GM23338 (cell line): ENCODE measurements at regions not wholly inside any gene's neighbourhood (a gene's known extent, or its start where the extent isn't known, plus 50 kb on each side); places are given as distances from the start of the nearest gene placed in this dataset.
"Not testable (repeated sequence)": the region's sequence is repeated elsewhere in the genome, so short reads cannot be mapped to it uniquely, and the experiment has no call there.

Experiments
- ATAC-seq: fragments of 200-7000 bp; cut with Tn5 transposase; 3 replicates; pipeline ENCODE4 v1.9.1; 2020
- DNase-seq: peaks from one replicate; pipeline ENCODE4 v3.0.0-alpha.2; 2015; ENCODE audit warnings: low spot score
- H2AFZ ChIP-seq: fragments of 200-600 bp; sonication (generic); 2 replicates; pipeline ENCODE4 v1.8.0; 2016; ENCODE audit warnings: antibody characterized with exemption, mild to moderate bottlenecking, moderate library complexity
- H3F3A ChIP-seq: fragments of 200-600 bp; sonication (generic); replicated peaks from 2 replicates; pipeline ENCODE4 v1.8.0; 2017; ENCODE audit warnings: antibody characterized with exemption, mixed run types, low read depth
- H3K27ac ChIP-seq: fragments of 200-600 bp; sonication (generic); 2 replicates; pipeline ENCODE4 v1.6.1; 2016; ENCODE audit warnings: low read depth
- H3K27me3 ChIP-seq: fragments of 200-600 bp; sonication (generic); 2 replicates; pipeline ENCODE4 v1.8.0; 2016; ENCODE audit warnings: mild to moderate bottlenecking, mixed run types, moderate library complexity; ENCODE audit not compliant: insufficient read depth
- H3K36me3 ChIP-seq: fragments of 200-600 bp; sonication (generic); 2 replicates; pipeline ENCODE4 v1.8.0; 2016; ENCODE audit warnings: mild to moderate bottlenecking; ENCODE audit not compliant: insufficient read depth
- H3K4me1 ChIP-seq: fragments of 200-600 bp; sonication (generic); 2 replicates; pipeline ENCODE4 v1.8.0; 2016; ENCODE audit warnings: mild to moderate bottlenecking, moderate library complexity; ENCODE audit not compliant: insufficient read depth
- H3K4me2 ChIP-seq: fragments of 200-600 bp; sonication (generic); 2 replicates; pipeline ENCODE4 v1.7.1; 2017; ENCODE audit warnings: mixed run types
- H3K4me3 ChIP-seq: fragments of 200-600 bp; sonication (generic); 2 replicates; pipeline ENCODE4 v1.6.1; 2016; ENCODE audit warnings: mixed run types
- H3K79me2 ChIP-seq: fragments of 200-600 bp; sonication (generic); replicated peaks from 2 replicates; pipeline ENCODE4 v1.8.0; 2017; ENCODE audit warnings: mild to moderate bottlenecking; ENCODE audit not compliant: insufficient read depth
- H3K9me2 ChIP-seq: fragments of 200-600 bp; sonication (generic); 2 replicates; pipeline ENCODE4 v1.8.0; 2017; ENCODE audit not compliant: insufficient read depth
- H4K20me1 ChIP-seq: fragments of 200-600 bp; sonication (generic); replicated peaks from 2 replicates; pipeline ENCODE4 v1.8.0; 2017; ENCODE audit warnings: mild to moderate bottlenecking; ENCODE audit not compliant: insufficient read depth
- H3K27ac Mint-ChIP-seq: 2 replicates; pipeline ENCODE4 v1.8.0; 2020; ENCODE audit warnings: inconsistent platforms, mild to moderate bottlenecking, moderate library complexity, mixed read lengths
- H3K27me3 Mint-ChIP-seq: 3 replicates; pipeline ENCODE4 v1.8.0; 2022; ENCODE audit warnings: low read depth, mild to moderate bottlenecking, moderate library complexity, mixed read lengths, inconsistent platforms; ENCODE audit not compliant: insufficient read depth, poor library complexity
- H3K36me3 Mint-ChIP-seq: 3 replicates; pipeline ENCODE4 v1.8.0; 2021; ENCODE audit warnings: low read depth, mild to moderate bottlenecking, inconsistent platforms, moderate library complexity, mixed read lengths
- H3K4me1 Mint-ChIP-seq: 3 replicates; pipeline ENCODE4 v1.8.0; 2020; ENCODE audit warnings: mild to moderate bottlenecking, inconsistent platforms, mixed read lengths
- H3K4me3 Mint-ChIP-seq: 3 replicates; pipeline ENCODE4 v1.8.0; 2021; ENCODE audit warnings: moderate library complexity, mild to moderate bottlenecking, inconsistent platforms, mixed read lengths
- H3K9me3 Mint-ChIP-seq: 3 replicates; pipeline ENCODE4 v1.8.0; 2020; ENCODE audit warnings: moderate library complexity, mild to moderate bottlenecking, inconsistent platforms, mixed read lengths
- TF ChIP-seq, protein P1 (sequence below), 2 experiments: fragments of 200-600 bp in 1 of 2; sonication (generic) in 1 of 2; conservative IDR thresholded peaks; 2 replicates each; pipeline versions ENCODE4 v1.5.1 to v1.6.1; 2016 to 2017; ENCODE audit warnings: antibody characterized with exemption in 2 of 2, low read depth in 2 of 2, mild to moderate bottlenecking in 2 of 2, moderate library complexity in 1 of 2
- TF ChIP-seq, protein P2 (sequence below): IDR thresholded peaks from 2 replicates; pipeline ENCODE4 v1.6.1; 2016; ENCODE audit warnings: antibody characterized with exemption

DNA sequence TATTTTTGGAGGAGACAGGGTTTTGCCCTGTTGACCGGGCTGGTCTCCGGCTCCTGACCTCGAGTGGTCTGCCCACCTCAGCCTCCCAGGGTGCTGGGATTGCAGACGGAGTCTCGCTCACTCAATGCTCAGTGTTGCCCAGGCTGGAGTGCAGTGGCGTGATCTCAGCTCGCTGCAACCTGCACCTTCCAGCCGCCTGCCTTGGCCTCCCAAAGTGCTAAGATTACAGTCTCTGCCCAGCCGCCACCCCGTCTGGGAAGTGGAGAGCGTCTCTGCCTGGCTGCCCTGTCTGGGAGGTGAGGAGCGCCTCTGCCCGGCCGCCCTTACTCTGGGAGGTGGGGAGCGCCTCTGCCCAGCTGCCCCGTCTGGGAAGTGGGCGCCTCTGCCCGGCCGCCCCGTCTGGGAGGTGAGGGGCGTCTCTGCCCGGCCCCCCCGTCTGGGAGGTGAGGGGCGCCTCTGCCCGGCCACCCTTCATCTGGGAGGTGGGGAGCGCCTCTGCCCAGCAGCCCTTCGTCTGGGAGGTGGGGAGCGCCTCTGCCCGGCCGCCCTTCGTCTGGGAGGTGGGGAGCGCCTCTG, 249.8 kb upstream of the USP15 start:
- not testable (repeated sequence) for H3K36me3 Mint-ChIP-seq, DNase-seq, H3K27me3 Mint-ChIP-seq, H3K27ac Mint-ChIP-seq, H3K4me1 Mint-ChIP-seq, H2AFZ ChIP-seq, H3K36me3 ChIP-seq, H3K4me1 ChIP-seq, H3K4me2 ChIP-seq, H3K27ac ChIP-seq, H3K9me2 ChIP-seq, H3K79me2 ChIP-seq, H3K27me3 ChIP-seq, H4K20me1 ChIP-seq, H3F3A ChIP-seq, H3K4me3 ChIP-seq, ATAC-seq, H3K4me3 Mint-ChIP-seq
- peaks cover 11% of the 10 kb centered on the region; the same call in 2 of the 3 replicates for H3K9me3 Mint-ChIP-seq

DNA sequence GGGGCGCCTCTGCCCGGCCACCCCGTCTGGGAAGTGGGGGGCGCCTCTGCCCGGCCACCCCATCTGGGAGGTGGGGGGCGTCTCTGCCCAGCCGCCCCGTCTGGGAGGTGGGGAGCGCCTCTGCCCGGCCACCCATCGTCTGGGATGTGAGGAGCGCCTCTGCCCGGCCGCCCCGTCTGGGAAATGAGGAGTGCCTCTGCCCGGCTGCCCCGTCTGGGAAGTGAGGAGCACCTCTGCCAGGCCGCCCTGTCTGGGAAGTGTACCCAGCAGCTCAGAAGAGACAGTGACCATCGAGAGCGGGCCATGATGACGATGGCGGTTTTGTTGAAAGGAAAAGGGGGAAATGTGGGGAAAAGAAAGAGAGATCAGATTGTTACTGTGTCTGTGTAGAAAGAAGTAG, 249.2 kb upstream of the USP15 start:
- H3F3A ChIP-seq, H3K4me3 Mint-ChIP-seq, H4K20me1 ChIP-seq, H3K27ac ChIP-seq, H3K27ac Mint-ChIP-seq, H2AFZ ChIP-seq, H3K4me1 Mint-ChIP-seq, H3K27me3 ChIP-seq, H3K4me2 ChIP-seq, ATAC-seq, H3K36me3 ChIP-seq, H3K4me3 ChIP-seq, H3K36me3 Mint-ChIP-seq, DNase-seq, H3K27me3 Mint-ChIP-seq, H3K9me2 ChIP-seq, H3K79me2 ChIP-seq, H3K4me1 ChIP-seq: not testable (repeated sequence)
- H3K9me3 Mint-ChIP-seq: peaks cover 11% of the 10 kb centered on the region; the same call in 2 of the 3 replicates

DNA sequence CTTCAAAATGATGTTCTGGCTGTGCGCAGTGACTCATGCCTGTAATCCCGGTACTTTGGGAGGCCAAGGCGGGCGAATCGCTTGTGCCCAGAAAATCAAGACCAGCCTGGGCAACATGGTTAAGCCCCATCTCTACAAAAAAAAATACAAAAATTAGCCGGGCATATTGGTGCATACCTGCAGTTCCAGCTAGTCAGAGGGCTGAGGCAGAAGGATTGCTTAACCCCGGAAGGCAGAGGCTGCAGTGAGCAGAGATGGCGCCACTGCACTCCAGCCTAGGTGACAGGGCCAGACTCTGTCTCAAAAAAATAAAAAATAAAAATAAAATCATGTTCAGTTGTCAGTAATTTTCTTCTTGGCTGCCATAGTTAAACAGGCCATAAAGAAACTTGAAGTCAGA, 245.9 kb upstream of the USP15 start:
- ATAC-seq: no peak; the same call in 2 of the 3 replicates
- H3K9me3 Mint-ChIP-seq: peaks cover 11% of the 10 kb centered on the region; the same call in 2 of the 3 replicates
- H2AFZ ChIP-seq: no peak overlapping the region
- TF ChIP-seq, protein P1, sequence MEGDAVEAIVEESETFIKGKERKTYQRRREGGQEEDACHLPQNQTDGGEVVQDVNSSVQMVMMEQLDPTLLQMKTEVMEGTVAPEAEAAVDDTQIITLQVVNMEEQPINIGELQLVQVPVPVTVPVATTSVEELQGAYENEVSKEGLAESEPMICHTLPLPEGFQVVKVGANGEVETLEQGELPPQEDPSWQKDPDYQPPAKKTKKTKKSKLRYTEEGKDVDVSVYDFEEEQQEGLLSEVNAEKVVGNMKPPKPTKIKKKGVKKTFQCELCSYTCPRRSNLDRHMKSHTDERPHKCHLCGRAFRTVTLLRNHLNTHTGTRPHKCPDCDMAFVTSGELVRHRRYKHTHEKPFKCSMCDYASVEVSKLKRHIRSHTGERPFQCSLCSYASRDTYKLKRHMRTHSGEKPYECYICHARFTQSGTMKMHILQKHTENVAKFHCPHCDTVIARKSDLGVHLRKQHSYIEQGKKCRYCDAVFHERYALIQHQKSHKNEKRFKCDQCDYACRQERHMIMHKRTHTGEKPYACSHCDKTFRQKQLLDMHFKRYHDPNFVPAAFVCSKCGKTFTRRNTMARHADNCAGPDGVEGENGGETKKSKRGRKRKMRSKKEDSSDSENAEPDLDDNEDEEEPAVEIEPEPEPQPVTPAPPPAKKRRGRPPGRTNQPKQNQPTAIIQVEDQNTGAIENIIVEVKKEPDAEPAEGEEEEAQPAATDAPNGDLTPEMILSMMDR (conservative IDR thresholded peaks at IDR 0.05; ENCODE audit: low read depth in 2 of 2): peak; percentile 25 to 41
- TF ChIP-seq, protein P2, sequence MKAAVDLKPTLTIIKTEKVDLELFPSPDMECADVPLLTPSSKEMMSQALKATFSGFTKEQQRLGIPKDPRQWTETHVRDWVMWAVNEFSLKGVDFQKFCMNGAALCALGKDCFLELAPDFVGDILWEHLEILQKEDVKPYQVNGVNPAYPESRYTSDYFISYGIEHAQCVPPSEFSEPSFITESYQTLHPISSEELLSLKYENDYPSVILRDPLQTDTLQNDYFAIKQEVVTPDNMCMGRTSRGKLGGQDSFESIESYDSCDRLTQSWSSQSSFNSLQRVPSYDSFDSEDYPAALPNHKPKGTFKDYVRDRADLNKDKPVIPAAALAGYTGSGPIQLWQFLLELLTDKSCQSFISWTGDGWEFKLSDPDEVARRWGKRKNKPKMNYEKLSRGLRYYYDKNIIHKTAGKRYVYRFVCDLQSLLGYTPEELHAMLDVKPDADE: no peak
- H3K27ac Mint-ChIP-seq: no peak overlapping the region
- no peak overlapping the region for H3K4me2 ChIP-seq
- H3K36me3 ChIP-seq: no peaks in the 10 kb centered on the region
- DNase-seq: peak; percentile 13
- H3K27ac ChIP-seq: no peak overlapping the region
- H4K20me1 ChIP-seq: no peaks in the 10 kb centered on the region
- H3K4me3 Mint-ChIP-seq: no peak overlapping the region
- no peaks in the 10 kb centered on the region for H3F3A ChIP-seq
- no peak overlapping the region for H3K4me3 ChIP-seq
- H3K4me1 Mint-ChIP-seq: no peaks in the 10 kb centered on the region
- no peaks in the 10 kb centered on the region for H3K9me2 ChIP-seq
- no peaks in the 10 kb centered on the region for H3K27me3 Mint-ChIP-seq
- no peaks in the 10 kb centered on the region for H3K36me3 Mint-ChIP-seq
- no peaks in the 10 kb centered on the region for H3K27me3 ChIP-seq
- no peaks in the 10 kb centered on the region for H3K4me1 ChIP-seq
- H3K79me2 ChIP-seq: no peaks in the 10 kb centered on the region
